ENCODE measurements at regions not wholly inside any gene's neighbourhood (a gene's known extent, or its start where the extent isn't known, plus 50 kb on each side); places are given as distances from the start of the nearest gene placed in this dataset.
"Not testable (repeated sequence)": the region's sequence is repeated elsewhere in the genome, so short reads cannot be mapped to it uniquely, and the experiment has no call there.

- not testable (repeated sequence) for DNase-seq
Measured at GRCh38 chr4:82301390-82301789, 72.4 kb downstream of the HNRNPD start.

GRCh38 chr4:82293304-82293703 lies 80.5 kb downstream of the HNRNPD start:
- DNase-seq: no peak

- DNase-seq: no peak
Measured at GRCh38 chr4:82287720-82288119, 86.1 kb downstream of the HNRNPD start.

GRCh38 chr4:82284858-82285805 lies 88.7 kb downstream of the HNRNPD start:
- peak; percentile 98 for DNase-seq

GRCh38 chr4:82284475-82284857 lies 89.3 kb downstream of the HNRNPD start:
- DNase-seq: no peak

GRCh38 chr4:82282875-82283274 lies 90.9 kb downstream of the HNRNPD start:
- DNase-seq: no peak

GRCh38 chr4:82279550-82279949 lies 94.2 kb downstream of the HNRNPD start:
- DNase-seq: not testable (repeated sequence)

GRCh38 chr4:82276332-82276640 lies 97.5 kb downstream of the HNRNPD start:
- DNase-seq: no peak

GRCh38 chr4:82275431-82276331 lies 98.1 kb downstream of the HNRNPD start:
- no peak for DNase-seq

GRCh38 chr4:82274700-82275099 lies 99.1 kb downstream of the HNRNPD start:
- not testable (repeated sequence) for DNase-seq

GRCh38 chr4:82272523-82272922 lies 101.3 kb downstream of the HNRNPD start:
- DNase-seq: not testable (repeated sequence)

GRCh38 chr4:82271915-82272480 lies 101.8 kb downstream of the HNRNPD start:
- DNase-seq: not testable (repeated sequence)

GRCh38 chr4:82268826-82269193 lies 105.0 kb downstream of the HNRNPD start:
- no peak for DNase-seq

- peak; percentile 63 for DNase-seq
Measured at GRCh38 chr4:82268050-82268825, 105.6 kb downstream of the HNRNPD start.

GRCh38 chr4:82267506-82267905 lies 106.3 kb downstream of the HNRNPD start:
- DNase-seq: no peak

GRCh38 chr4:82266345-82266744 lies 107.4 kb downstream of the HNRNPD start:
- DNase-seq: no peak

GRCh38 chr4:82261084-82261483 lies 112.7 kb downstream of the HNRNPD start:
- DNase-seq: no peak

GRCh38 chr4:82260632-82261031 lies 113.2 kb downstream of the HNRNPD start:
- no peak for DNase-seq

GRCh38 chr4:82256718-82257117 lies 117.1 kb downstream of the HNRNPD start:
- DNase-seq: no peak

GRCh38 chr4:82255657-82256056 lies 118.1 kb downstream of the HNRNPD start:
- no peak for DNase-seq

GRCh38 chr4:82248903-82249632 lies 124.7 kb downstream of the HNRNPD start:
- no peak for DNase-seq

- DNase-seq: no peak
Measured at GRCh38 chr4:82247629-82248028, 126.2 kb downstream of the HNRNPD start.

All from dermis blood vessel endothelial cell (primary cell).